ENCODE measurements at regions not wholly inside any gene's neighbourhood (a gene's known extent, or its start where the extent isn't known, plus 50 kb on each side); places are given as distances from the start of the nearest gene placed in this dataset.
A peak's percentile ranks its signal among the peaks of the same experiment; 100 is the strongest.

DNA sequence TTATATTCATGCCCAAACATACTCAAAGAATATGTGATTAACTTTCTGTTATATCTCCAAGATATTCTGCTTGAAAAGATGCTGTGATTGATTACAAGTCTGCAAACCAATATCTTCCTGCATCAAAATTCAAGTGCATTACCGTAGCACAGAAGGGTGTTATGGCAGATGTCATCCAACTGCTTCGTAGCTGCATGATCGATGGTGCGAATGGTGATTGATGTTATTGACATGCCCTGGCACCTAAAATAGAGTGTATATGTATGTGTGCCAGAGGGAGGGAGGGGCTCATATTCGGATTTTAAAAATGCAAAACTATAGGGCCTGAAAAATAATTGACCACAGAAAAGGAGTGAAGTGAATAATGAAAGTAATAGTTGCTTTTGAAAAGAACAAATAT, 882.1 kb upstream of the NUDT12 start:
- WGBS (ENCODE audit: insufficient coverage), result 89% methylated on average over 3 of the region's 5 CpGs
- Histone ChIP-seq H3K27me3 (ENCODE audit: control insufficient read depth, insufficient read depth, low read length) (no peaks in the 10 kb centered on the region), H3K36me3 (ENCODE audit: control insufficient read depth, insufficient read depth, low read length) (no peaks in the 10 kb centered on the region), H3K27ac (ENCODE audit: low read length) (no peak overlapping the region), H3K4me3 (ENCODE audit: low read length) (no peak overlapping the region), H3K4me1 (ENCODE audit: control insufficient read depth, insufficient read depth, low read length) (no peaks in the 10 kb centered on the region), H3K9me3 (replicated peaks; ENCODE audit: control insufficient read depth, low read depth, low read length) (no peaks in the 10 kb centered on the region)
- DNase-seq, result no peak

DNA sequence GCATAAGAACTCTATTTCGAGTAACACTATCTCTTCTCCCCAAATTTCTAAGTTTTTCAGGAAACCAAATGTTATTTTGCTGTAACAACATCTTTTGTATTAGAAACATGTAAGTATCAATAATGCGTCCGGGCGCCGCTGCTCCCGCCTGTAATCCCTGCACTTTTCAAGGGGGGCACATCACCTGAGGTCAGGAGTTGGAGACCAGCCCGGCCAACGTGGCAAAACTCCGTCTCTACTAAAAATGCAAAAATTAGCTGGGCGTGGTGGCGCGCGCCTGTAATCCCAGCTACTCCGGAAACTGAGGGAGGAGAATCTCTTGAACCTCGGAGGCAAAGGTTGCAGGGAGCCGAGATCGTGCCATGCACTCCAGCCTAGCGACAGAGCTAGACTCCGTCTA, 881.1 kb upstream of the NUDT12 start:
- H3K4me3 ChIP-seq (ENCODE audit: low read length), result no peak overlapping the region
- no peaks in the 10 kb centered on the region for H3K4me1 ChIP-seq (ENCODE audit: control insufficient read depth, insufficient read depth, low read length)
- no peaks in the 10 kb centered on the region for H3K9me3 ChIP-seq (replicated peaks; ENCODE audit: control insufficient read depth, low read depth, low read length)
- H3K27me3 ChIP-seq (ENCODE audit: control insufficient read depth, insufficient read depth, low read length), result no peaks in the 10 kb centered on the region
- WGBS (ENCODE audit: insufficient coverage), result 90% methylated on average over 11 of the region's 19 CpGs
- DNase-seq, result no peak
- no peak overlapping the region for H3K27ac ChIP-seq (ENCODE audit: low read length)
- H3K36me3 ChIP-seq (ENCODE audit: control insufficient read depth, insufficient read depth, low read length), result no peaks in the 10 kb centered on the region

DNA sequence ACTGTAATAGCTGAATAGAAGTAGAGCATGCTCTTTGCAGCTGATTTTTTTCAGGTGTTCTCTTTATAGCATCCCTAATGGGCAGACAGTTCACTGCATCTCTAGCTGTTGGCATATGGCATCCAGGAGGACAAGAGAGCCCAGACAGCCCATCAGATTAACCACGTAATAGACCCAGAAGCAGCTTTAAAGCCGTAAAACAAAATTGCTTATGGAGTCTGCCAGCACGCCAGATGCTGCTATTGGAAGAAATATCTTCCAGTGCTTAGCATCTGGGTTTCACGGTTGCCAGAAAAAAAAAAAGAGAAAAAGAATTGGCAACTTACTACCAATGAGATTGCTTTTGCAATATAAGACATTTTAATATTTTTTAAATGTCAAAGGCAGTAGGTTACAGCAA, 869.4 kb upstream of the NUDT12 start:
- DNase-seq, result peak; percentile 87
- no peaks in the 10 kb centered on the region for H3K4me1 ChIP-seq (ENCODE audit: control insufficient read depth, insufficient read depth, low read length)
- no peaks in the 10 kb centered on the region for H3K36me3 ChIP-seq (ENCODE audit: control insufficient read depth, insufficient read depth, low read length)
- H3K9me3 ChIP-seq (replicated peaks; ENCODE audit: control insufficient read depth, low read depth, low read length), result no peaks in the 10 kb centered on the region
- no peaks in the 10 kb centered on the region for H3K27me3 ChIP-seq (ENCODE audit: control insufficient read depth, insufficient read depth, low read length)
- no peak overlapping the region for H3K27ac ChIP-seq (ENCODE audit: low read length)
- WGBS (ENCODE audit: insufficient coverage), result 14% methylated on average over 1 of the region's 4 CpGs
- H3K4me3 ChIP-seq (ENCODE audit: low read length), result no peak overlapping the region

DNA sequence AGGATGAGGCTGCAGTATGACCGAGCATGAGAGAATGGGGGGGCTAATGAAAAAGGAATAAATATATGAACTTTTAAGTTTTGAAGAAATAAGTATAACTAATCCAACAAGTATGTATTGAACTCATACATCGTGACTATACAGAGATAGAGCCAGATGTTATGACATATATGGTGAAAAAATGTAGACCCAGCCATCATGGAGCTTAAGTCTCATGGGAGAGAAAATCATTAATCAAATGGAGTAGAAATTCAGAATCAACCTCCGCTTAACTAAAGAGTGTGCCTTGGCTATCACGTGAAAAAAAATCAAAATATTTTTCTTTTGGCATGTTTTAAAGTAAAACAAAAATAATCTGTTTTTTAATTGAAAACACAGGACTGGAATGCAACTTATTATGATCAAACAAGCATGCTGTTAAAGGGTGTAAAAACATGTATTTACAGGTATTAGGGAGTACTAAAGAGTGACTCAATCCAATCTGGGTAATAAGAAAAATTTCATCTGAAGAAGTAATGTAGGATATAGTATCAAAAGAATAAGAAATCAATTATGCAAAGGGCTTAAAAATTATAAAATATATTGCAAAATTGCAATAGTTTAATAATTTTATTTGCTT, 868.5 kb upstream of the NUDT12 start:
- no peaks in the 10 kb centered on the region for H3K9me3 ChIP-seq (replicated peaks; ENCODE audit: control insufficient read depth, low read depth, low read length)
- no peak overlapping the region for H3K4me3 ChIP-seq (ENCODE audit: low read length)
- H3K27me3 ChIP-seq (ENCODE audit: control insufficient read depth, insufficient read depth, low read length), result no peaks in the 10 kb centered on the region
- no peaks in the 10 kb centered on the region for H3K4me1 ChIP-seq (ENCODE audit: control insufficient read depth, insufficient read depth, low read length)
- H3K36me3 ChIP-seq (ENCODE audit: control insufficient read depth, insufficient read depth, low read length), result no peaks in the 10 kb centered on the region
- peak; percentile 58 for DNase-seq
- WGBS (ENCODE audit: insufficient coverage), result no CpG with 5 or more reads among the region's 4 CpGs
- H3K27ac ChIP-seq (ENCODE audit: low read length), result no peak overlapping the region

DNA sequence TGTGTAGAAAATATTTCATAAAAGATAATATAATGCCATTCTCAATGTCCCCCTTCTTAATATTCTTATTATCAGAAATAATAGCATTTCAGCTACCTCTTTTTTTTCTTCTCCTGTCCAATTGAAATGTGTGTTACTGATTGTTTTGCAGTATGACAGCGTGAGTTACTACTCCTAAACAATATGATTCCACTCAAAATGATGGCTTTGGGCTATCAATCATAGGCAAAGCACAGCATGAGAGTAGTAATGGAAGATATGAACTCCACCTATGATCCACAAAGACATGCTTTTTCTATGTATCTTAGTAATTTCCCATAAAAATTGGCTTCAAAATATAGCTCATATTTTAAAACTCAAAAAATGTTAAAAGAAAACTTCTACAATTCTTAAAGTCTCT, 867.3 kb upstream of the NUDT12 start:
- DNase-seq, result no peak
- no peaks in the 10 kb centered on the region for H3K27me3 ChIP-seq (ENCODE audit: control insufficient read depth, insufficient read depth, low read length)
- no peak overlapping the region for H3K4me3 ChIP-seq (ENCODE audit: low read length)
- H3K36me3 ChIP-seq (ENCODE audit: control insufficient read depth, insufficient read depth, low read length), result no peaks in the 10 kb centered on the region
- no peak overlapping the region for H3K27ac ChIP-seq (ENCODE audit: low read length)
- H3K9me3 ChIP-seq (replicated peaks; ENCODE audit: control insufficient read depth, low read depth, low read length), result no peaks in the 10 kb centered on the region
- H3K4me1 ChIP-seq (ENCODE audit: control insufficient read depth, insufficient read depth, low read length), result no peaks in the 10 kb centered on the region
- no CpG with 5 or more reads among the region's 1 CpG for WGBS (ENCODE audit: insufficient coverage)

DNA sequence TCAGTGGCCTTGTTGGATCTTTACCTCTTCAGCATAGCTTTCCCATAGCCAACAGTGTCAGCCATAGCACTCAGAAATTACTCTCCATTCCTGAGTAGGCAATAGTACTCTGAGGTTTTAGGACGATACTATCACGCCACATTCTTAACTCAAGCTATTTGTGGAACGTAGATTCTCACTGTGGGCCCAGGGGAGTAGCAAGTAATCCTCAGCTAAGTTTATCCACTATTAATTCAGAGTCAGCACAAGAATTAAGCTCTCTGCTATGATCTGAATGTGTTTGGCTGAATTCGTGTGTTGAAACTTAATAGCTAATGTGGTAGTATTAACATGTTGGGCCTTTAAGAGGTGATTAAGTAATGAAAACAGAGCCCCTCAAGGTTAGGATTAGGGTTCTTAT, 858.8 kb upstream of the NUDT12 start:
- Histone ChIP-seq H3K9me3 (replicated peaks; ENCODE audit: control insufficient read depth, low read depth, low read length) (no peaks in the 10 kb centered on the region), H3K27me3 (ENCODE audit: control insufficient read depth, insufficient read depth, low read length) (no peaks in the 10 kb centered on the region), H3K27ac (ENCODE audit: low read length) (no peak overlapping the region), H3K36me3 (ENCODE audit: control insufficient read depth, insufficient read depth, low read length) (no peaks in the 10 kb centered on the region), H3K4me3 (ENCODE audit: low read length) (no peak overlapping the region), H3K4me1 (ENCODE audit: control insufficient read depth, insufficient read depth, low read length) (no peaks in the 10 kb centered on the region)
- 40% methylated on average over 1 of the region's 4 CpGs for WGBS (ENCODE audit: insufficient coverage)
- DNase-seq, result no peak

DNA sequence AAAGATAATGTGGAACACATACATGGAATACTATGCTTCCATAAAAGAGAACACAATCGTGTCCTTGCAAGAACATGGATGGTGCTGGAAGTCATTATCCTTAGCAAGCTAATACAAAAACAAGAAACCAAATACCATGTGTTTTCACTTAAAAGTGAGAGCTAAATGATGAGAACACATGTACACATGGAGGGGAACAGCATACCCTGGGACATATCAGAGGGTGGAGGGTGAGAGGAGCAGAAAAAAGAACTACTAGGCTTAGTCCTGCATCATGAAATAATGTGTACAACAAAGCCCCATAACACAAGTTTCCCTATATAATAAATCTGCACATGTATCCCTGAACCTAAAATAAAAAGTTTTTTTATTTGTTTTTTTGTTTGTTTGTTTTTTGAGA, 855.5 kb upstream of the NUDT12 start:
- no CpG with 5 or more reads among the region's 1 CpG for WGBS (ENCODE audit: insufficient coverage)
- H3K9me3 ChIP-seq (replicated peaks; ENCODE audit: control insufficient read depth, low read depth, low read length), result peaks cover 2% of the 10 kb centered on the region
- H3K27ac ChIP-seq (ENCODE audit: low read length), result no peak overlapping the region
- H3K4me3 ChIP-seq (ENCODE audit: low read length), result no peak overlapping the region
- no peaks in the 10 kb centered on the region for H3K4me1 ChIP-seq (ENCODE audit: control insufficient read depth, insufficient read depth, low read length)
- no peaks in the 10 kb centered on the region for H3K27me3 ChIP-seq (ENCODE audit: control insufficient read depth, insufficient read depth, low read length)
- H3K36me3 ChIP-seq (ENCODE audit: control insufficient read depth, insufficient read depth, low read length), result no peaks in the 10 kb centered on the region
- DNase-seq, result no peak

DNA sequence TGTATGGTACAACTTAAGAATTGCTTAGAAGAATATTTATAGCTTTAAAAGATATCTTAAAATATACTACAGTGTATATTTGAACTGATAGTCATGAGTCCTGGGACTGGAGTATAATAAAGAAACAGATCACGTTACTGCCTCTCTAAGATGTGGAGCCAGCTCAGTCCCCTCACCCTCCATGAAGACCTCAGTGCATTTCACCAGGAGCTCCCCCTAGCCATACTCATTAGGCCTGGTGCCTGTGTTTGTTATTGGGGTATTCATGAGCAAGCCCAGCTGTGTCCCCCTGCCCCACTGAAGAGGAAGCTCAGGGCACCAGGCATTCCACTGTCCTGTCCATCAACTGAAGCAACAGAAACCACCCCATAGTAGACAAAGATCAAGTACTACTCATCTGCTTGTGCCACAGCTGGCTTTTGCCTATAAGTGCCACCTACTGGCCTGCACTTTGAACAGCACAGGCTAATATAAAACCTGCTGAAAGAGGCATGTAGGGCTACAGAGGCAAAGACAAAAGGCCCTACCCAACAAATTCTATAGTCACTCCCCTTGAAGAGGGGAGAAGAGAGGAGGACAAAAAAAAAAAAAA, 850.2 kb upstream of the NUDT12 start:
- no peak for DNase-seq
- Histone ChIP-seq H3K4me3 (ENCODE audit: low read length) (no peak overlapping the region), H3K4me1 (ENCODE audit: control insufficient read depth, insufficient read depth, low read length) (no peaks in the 10 kb centered on the region), H3K27ac (ENCODE audit: low read length) (no peak overlapping the region), H3K36me3 (ENCODE audit: control insufficient read depth, insufficient read depth, low read length) (no peaks in the 10 kb centered on the region), H3K27me3 (ENCODE audit: control insufficient read depth, insufficient read depth, low read length) (no peaks in the 10 kb centered on the region), H3K9me3 (replicated peaks; ENCODE audit: control insufficient read depth, low read depth, low read length) (peaks cover 2% of the 10 kb centered on the region)
- no CpG with 5 or more reads among the region's 1 CpG for WGBS (ENCODE audit: insufficient coverage)

DNA sequence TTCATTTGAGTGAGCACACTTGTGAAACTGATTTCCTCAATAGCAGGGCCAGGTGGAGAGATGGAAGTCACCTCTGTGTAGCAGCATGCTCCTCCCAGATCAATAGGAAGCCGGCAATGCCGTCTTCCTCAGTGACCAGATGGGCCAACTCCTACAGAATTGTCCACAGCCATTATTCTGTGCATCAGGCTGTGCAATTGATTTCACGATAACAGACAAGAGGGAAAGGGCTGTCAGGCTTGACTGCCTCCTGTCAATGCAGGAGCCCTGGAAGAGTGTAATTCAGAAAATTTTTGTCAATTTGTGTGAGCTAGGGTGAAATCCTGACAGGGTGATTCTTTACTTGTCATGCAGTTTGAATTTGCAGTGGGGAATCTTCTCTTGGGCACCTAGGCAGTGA, 838.4 kb upstream of the NUDT12 start:
- no peak for DNase-seq
- H3K36me3 ChIP-seq (ENCODE audit: control insufficient read depth, insufficient read depth, low read length), result no peaks in the 10 kb centered on the region
- no peak overlapping the region for H3K27ac ChIP-seq (ENCODE audit: low read length)
- 100% methylated on average over 1 of the region's 3 CpGs for WGBS (ENCODE audit: insufficient coverage)
- no peak overlapping the region for H3K4me3 ChIP-seq (ENCODE audit: low read length)
- no peaks in the 10 kb centered on the region for H3K4me1 ChIP-seq (ENCODE audit: control insufficient read depth, insufficient read depth, low read length)
- no peaks in the 10 kb centered on the region for H3K27me3 ChIP-seq (ENCODE audit: control insufficient read depth, insufficient read depth, low read length)
- no peaks in the 10 kb centered on the region for H3K9me3 ChIP-seq (replicated peaks; ENCODE audit: control insufficient read depth, low read depth, low read length)

DNA sequence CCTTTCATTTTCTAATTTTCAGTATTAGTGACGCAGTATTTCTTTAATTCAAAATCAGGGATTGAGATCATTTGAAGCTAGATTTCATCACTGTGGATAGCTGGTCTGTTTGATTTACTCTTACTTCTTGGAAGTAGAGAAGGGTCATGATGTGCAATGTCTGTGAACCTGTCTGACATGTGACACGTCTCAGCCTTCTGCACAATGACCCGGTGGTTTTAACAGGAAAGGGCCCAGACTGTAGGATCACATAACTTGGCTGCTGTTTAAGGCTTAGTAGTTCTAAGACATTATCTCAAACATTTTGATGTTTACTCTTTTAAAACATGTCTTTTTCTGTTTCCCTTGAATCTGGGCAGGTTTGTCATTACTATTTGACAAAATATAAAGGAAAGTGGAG, 823.3 kb upstream of the NUDT12 start:
- Histone ChIP-seq H3K4me3 (ENCODE audit: low read length) (no peak overlapping the region), H3K4me1 (ENCODE audit: control insufficient read depth, insufficient read depth, low read length) (no peaks in the 10 kb centered on the region), H3K36me3 (ENCODE audit: control insufficient read depth, insufficient read depth, low read length) (no peaks in the 10 kb centered on the region), H3K9me3 (replicated peaks; ENCODE audit: control insufficient read depth, low read depth, low read length) (no peaks in the 10 kb centered on the region), H3K27me3 (ENCODE audit: control insufficient read depth, insufficient read depth, low read length) (no peaks in the 10 kb centered on the region), H3K27ac (ENCODE audit: low read length) (no peak overlapping the region)
- WGBS (ENCODE audit: insufficient coverage), result 72% methylated on average over 2 of the region's 3 CpGs
- DNase-seq, result no peak

DNA sequence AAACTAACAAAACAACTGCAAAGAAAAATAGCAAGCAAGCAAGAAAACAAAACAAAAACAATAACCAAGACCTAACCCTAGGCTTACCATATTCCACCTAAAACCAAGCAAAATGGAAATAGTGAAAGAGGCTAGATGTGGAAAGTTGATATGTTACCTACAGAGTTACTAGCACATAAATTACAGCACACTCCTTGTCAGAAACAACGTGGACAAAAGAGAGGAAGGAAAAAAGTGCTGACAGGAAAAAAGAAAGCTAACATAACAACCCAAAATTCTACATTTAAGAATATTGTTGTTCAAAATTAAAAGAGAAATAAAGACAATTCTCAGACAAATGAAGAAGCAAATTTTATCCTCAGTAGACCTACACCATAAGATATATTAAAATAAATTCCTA, 812.8 kb upstream of the NUDT12 start:
- no peak for DNase-seq
- Histone ChIP-seq H3K4me1 (ENCODE audit: control insufficient read depth, insufficient read depth, low read length) (no peaks in the 10 kb centered on the region), H3K4me3 (ENCODE audit: low read length) (no peak overlapping the region), H3K36me3 (ENCODE audit: control insufficient read depth, insufficient read depth, low read length) (no peaks in the 10 kb centered on the region), H3K9me3 (replicated peaks; ENCODE audit: control insufficient read depth, low read depth, low read length) (no peaks in the 10 kb centered on the region), H3K27me3 (ENCODE audit: control insufficient read depth, insufficient read depth, low read length) (no peaks in the 10 kb centered on the region), H3K27ac (ENCODE audit: low read length) (no peak overlapping the region)
- no CpG with 5 or more reads among the region's 1 CpG for WGBS (ENCODE audit: insufficient coverage)

Data from muscle of leg (tissue), 3 donors.